GM12891 (cell line): ENCODE measurements at regions not wholly inside any gene's neighbourhood (a gene's known extent, or its start where the extent isn't known, plus 50 kb on each side); places are given as distances from the start of the nearest gene placed in this dataset.
"Not testable (repeated sequence)": the region's sequence is repeated elsewhere in the genome, so short reads cannot be mapped to it uniquely, and the experiment has no call there.

Experiments used
- POLR2A ChIP-seq: IDR thresholded peaks from 2 replicates; pipeline ENCODE4 v1.6.1; 2011; ENCODE audit warnings: low read depth, low read length, control low read depth
- POLR2AphosphoS5 ChIP-seq: IDR thresholded peaks from 2 replicates; pipeline ENCODE4 v1.6.1; 2011; ENCODE audit warnings: low read depth, low read length, control low read depth
- POU2F2 ChIP-seq: IDR thresholded peaks from 2 replicates; pipeline ENCODE4 v1.6.1; 2011; ENCODE audit warnings: low read depth, mild to moderate bottlenecking, control low read depth, low read length, moderate library complexity
- TAF1 ChIP-seq: IDR thresholded peaks from 2 replicates; pipeline ENCODE4 v1.6.1; 2011; ENCODE audit warnings: low read depth, low read length, control low read depth

DNA sequence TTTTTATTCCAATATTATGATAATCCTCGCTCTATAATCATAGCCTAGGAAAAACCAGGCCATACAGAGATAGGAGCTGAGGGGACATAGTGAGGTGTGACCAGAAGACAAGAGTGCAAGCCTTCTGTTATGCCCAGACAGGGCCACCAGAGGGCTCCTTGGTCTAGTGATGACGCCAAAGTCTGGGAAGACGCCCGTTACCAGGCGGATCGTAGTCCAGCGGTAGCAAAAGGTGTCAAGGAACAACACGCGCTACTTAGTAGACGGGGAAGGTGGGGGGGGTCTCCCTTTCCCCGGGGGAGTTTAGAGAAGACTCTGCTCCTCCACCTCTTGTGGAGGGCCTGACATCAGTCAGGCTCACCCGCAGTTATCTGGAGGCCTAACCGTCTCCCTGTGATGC lies 253.8 kb upstream of the RGPD4 start:
- TF ChIP-seq POLR2A, POLR2AphosphoS5, TAF1, POU2F2: not testable (repeated sequence)
